GM12874 (cell line): ENCODE measurements at regions not wholly inside any gene's neighbourhood (a gene's known extent, or its start where the extent isn't known, plus 50 kb on each side); places are given as distances from the start of the nearest gene placed in this dataset.

Source experiments
- TF ChIP-seq, protein P1 (sequence below): IDR thresholded peaks from 2 replicates; pipeline ENCODE4 v1.5.1; 2011; ENCODE audit warnings: low read depth, mild to moderate bottlenecking, control low read depth, low read length, moderate library complexity; ENCODE audit not compliant: insufficient read depth

GRCh38 chr10:6833458-6834011, 253.5 kb upstream of the PRKCQ start:
- TF ChIP-seq, protein P1, sequence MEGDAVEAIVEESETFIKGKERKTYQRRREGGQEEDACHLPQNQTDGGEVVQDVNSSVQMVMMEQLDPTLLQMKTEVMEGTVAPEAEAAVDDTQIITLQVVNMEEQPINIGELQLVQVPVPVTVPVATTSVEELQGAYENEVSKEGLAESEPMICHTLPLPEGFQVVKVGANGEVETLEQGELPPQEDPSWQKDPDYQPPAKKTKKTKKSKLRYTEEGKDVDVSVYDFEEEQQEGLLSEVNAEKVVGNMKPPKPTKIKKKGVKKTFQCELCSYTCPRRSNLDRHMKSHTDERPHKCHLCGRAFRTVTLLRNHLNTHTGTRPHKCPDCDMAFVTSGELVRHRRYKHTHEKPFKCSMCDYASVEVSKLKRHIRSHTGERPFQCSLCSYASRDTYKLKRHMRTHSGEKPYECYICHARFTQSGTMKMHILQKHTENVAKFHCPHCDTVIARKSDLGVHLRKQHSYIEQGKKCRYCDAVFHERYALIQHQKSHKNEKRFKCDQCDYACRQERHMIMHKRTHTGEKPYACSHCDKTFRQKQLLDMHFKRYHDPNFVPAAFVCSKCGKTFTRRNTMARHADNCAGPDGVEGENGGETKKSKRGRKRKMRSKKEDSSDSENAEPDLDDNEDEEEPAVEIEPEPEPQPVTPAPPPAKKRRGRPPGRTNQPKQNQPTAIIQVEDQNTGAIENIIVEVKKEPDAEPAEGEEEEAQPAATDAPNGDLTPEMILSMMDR, result no peak

- TF ChIP-seq, protein P1, result no peak
These were observed 243.7 kb upstream of the PRKCQ start for GRCh38 chr10:6823770-6824169.

GRCh38 chr10:6819301-6819700, 239.2 kb upstream of the PRKCQ start:
- TF ChIP-seq, protein P1, result no peak

GRCh38 chr10:6817770-6818169, 237.7 kb upstream of the PRKCQ start:
- TF ChIP-seq, protein P1, result no peak

DNA sequence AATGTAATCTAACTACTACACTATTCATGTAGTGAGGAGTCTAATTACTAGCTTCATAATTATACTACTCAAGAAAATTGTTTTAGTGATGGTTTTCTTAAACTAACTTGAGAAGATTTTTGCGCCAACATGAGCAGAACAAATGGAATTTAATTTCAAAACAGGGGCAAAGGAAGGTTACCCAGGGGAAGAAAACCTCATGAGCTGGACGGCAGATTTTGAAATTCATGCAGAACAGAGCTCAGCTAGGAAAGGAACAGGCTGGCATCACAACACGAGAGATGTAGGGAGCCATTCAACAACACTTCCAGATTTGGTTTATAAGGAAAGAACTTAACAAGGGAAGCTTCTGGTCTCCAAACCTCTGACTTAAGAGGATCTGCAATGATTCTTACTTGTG, 235.3 kb upstream of the PRKCQ start:
- TF ChIP-seq, protein P1, result no peak

DNA sequence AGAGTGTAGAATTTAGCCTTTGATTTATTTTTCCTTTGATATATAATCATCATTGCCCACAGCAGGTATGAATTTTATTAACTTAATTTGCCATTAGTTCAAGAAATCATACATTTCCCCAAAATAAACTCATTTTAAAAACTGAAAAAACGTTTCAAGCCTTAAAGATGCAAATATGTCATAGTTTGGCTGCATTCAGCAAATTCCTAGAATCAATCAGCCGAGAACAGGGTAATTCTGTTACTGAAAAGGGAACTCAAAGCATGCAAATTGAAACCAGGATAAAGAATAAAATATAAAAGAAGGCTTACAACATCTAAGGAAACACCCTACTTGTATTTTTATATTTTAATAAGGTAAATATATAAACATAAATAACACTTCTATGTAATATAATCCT, 233.8 kb upstream of the PRKCQ start:
- TF ChIP-seq, protein P1, result no peak

GRCh38 chr10:6813306-6813705, 233.2 kb upstream of the PRKCQ start:
- TF ChIP-seq, protein P1, result no peak
